HG02885 (cell line): ENCODE measurements at regions not wholly inside any gene's neighbourhood (a gene's known extent, or its start where the extent isn't known, plus 50 kb on each side); places are given as distances from the start of the nearest gene placed in this dataset.

Experiments used
- ATAC-seq: cut with Tn5 transposase; IDR thresholded peaks from one replicate; pipeline ENCODE4 v1.9.1; 2021; ENCODE audit warnings: mild to moderate bottlenecking; ENCODE audit not compliant: unreplicated experiment, poor library complexity

DNA sequence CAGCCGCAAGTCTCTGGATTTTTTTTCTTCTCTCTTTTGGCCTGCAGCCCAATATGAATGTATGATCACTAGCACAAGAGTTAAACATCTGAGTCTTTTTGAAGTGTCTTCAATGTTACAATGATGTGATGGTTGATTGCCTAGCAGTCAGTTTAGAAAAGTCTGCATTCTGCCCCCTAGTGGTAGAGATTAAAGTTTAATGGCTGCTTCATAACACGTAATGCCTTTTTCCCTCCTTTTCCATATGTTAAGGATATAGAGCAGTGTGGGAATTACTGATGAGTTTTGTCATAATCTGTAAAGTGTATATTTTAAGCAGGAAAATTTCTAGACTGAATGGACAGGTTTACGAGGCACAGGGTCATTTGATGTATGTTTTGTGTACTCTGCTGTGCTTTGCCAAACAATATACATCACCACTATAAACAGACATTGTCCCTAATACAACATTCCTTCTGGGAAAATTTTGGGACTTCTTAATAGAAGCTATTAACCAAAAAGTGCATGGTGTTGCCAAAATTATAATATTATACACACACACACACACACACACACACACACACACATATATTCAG lies 1038.5 kb upstream of the NR2F2 start:
- ATAC-seq = no peak

- no peak for ATAC-seq
Measured at GRCh38 chr15:95292785-95293450, 1037.6 kb upstream of the NR2F2 start.

DNA sequence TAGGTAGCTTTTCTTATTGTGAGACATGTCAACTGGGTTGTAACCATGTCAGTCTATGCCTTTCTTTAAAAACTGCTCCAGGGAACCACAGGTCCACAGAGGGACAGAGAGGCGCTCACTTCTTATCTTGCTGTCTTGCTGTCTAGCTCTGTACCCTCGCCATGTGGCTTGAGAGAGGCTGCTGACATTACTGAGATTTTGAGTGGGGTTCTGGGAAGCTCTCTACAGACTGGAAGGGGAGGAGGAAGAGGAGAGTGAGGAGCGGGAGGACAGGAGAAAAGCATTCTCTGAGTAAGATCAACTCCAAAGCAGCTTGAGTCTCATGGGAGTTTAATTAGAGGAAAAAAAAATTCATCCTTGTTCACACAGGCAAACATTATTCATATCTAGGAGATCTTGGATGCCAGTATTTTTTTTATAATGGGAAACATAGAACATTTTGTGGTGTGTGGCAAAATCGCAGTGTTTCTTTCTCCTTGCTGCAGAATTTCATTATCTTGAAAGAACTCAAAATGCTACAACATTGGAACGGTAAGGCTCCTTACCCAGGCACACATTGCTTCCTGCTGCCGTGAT lies 1037.0 kb upstream of the NR2F2 start:
- no peak for ATAC-seq

- ATAC-seq = no peak
Measured at GRCh38 chr15:95295363-95295762, 1035.1 kb upstream of the NR2F2 start.

GRCh38 chr15:95295896-95296625 lies 1034.4 kb upstream of the NR2F2 start:
- no peak for ATAC-seq

DNA sequence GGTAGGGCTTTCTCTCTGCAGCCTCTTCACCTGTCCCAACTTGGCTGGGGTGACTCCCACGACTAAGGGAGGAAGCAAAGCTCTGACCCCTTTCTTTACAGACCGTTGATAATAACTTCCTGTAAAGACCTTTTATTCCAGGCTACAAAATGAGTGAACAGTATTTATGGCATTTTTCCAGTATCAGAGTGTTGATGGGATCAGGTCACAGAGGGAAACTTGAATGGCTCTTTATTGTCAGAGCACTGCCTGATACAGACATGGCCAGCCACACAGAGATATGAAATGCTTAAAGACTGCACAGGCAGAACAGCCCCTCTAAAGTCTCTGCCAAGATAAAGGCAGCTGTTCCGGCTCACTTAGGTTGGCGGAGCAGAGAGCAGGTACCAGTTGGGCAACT lies 1033.9 kb upstream of the NR2F2 start:
- no peak for ATAC-seq

- ATAC-seq = no peak
Measured at GRCh38 chr15:95298729-95299128, 1031.8 kb upstream of the NR2F2 start.

- ATAC-seq = no peak
Measured at GRCh38 chr15:95300958-95301357, 1029.5 kb upstream of the NR2F2 start.

- no peak for ATAC-seq
Measured at GRCh38 chr15:95302206-95302605, 1028.3 kb upstream of the NR2F2 start.

- no peak for ATAC-seq
Measured at GRCh38 chr15:95302809-95303208, 1027.7 kb upstream of the NR2F2 start.

DNA sequence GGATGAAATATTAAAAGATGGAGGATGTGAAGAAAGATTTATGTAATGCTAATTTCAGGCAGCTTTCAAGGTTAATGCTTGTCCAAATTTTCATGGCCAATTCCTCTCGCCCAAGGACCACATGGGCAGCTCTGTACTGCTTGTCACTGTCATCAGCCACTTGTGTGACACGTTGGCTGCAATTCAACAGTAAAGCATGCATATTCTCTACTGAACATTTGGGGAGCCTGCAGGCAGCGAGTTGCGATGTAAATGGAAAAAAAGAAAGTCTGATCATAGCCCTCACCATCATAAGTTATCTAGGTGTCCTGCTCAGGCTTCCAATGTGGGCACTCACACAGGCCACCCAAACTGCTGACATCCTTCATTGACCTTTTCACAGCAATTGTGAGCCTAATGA lies 1026.8 kb upstream of the NR2F2 start:
- ATAC-seq = no peak

DNA sequence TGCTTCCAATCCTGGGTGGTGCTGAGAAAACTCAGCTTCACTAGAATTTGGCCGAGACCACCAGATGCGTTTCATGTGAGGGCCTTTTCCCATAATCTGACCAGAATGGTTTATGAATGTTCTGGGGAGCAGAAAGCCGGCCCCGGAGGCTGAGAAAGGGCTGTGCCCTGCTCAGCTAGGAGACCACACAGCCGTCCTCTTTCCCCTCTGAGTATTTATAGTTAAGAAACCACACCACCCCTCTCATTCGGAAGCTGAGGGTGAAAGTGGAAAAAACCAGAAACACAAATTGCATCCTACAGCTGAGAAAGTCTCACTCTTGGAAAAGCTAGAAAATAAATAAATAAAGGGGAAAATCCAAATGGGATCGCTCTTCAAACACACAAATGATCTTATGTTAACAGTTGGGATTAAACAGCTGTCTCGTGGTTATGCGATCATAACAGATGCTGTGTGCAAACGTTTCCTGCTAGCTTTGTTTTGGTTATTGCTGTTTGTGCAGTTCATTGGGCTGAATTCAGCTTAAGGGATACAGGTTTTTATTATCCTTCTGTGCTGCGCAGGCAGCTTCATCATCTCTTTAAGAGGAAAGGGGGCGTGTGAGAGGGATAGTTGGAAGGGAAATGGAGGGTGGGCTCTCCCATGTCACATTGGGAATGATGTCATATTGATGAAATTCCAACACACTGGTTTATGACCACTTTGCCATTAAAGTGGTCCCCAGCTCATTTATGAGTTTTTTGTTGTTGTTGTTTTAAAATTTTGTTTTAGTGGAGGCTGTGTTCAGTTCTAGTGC lies 1026.2 kb upstream of the NR2F2 start:
- ATAC-seq = no peak

DNA sequence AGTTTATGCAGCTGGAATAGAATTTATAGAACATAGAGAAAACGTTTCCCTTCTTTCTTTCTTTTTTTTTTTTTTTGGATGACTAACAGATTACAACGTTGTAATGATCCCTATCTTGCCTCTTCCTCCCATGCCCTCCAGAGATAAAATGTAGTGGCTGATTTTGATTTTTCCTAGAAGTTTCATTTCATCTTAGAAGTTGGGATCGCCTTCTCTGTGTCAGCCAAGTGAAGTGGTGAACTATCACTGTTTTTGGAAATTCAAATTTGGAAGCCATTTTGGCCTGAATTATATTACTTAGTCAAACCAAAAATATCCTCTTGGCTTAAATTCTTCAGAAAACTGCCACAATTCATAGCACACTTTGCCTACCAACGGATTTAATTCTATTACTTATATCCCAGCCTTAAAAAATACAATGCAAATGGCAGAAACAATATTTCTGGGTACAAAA lies 1025.5 kb upstream of the NR2F2 start:
- ATAC-seq = no peak

- no peak for ATAC-seq
Measured at GRCh38 chr15:95307115-95307514, 1023.4 kb upstream of the NR2F2 start.

- no peak for ATAC-seq
Measured at GRCh38 chr15:95319242-95319641, 1011.3 kb upstream of the NR2F2 start.

DNA sequence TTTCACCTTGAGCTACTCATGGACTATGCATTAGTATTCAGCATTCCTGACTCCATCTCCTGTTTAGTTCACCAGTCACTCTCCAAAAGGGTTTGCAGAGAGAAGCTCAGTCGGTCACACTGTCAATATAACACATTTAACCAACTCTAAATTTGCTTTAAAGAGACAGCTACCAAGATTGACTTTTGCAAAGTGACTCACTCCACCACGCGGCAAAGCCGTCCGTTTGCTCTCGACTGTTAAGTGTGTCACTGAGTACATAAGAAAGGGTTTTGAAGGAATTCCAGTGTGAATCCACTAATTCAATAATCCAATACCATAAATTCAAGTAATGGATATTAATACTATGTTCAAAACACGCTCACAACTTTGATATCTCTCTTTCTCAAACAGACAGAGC lies 1006.7 kb upstream of the NR2F2 start:
- ATAC-seq = no peak

DNA sequence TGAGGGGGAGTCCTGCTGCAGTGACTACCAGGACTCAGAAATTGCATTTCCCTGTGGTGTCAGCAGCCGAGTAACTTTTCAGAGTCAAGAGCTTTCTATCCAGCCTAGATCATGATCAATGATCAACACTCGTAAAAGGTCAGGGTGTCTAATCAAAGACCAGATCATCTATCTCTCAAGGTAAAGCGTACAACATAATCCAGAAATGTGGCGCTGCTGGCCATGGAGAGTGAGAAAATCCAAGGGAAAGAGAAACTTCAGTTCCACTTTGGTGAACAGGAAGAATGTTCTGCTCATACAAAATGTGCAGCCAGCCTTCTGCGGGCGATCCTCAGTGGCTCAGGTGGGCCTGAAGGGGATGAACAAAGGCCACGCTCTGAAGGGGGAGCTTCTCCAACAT lies 1005.8 kb upstream of the NR2F2 start:
- ATAC-seq = no peak

GRCh38 chr15:95325763-95326404 lies 1004.6 kb upstream of the NR2F2 start:
- ATAC-seq = no peak

DNA sequence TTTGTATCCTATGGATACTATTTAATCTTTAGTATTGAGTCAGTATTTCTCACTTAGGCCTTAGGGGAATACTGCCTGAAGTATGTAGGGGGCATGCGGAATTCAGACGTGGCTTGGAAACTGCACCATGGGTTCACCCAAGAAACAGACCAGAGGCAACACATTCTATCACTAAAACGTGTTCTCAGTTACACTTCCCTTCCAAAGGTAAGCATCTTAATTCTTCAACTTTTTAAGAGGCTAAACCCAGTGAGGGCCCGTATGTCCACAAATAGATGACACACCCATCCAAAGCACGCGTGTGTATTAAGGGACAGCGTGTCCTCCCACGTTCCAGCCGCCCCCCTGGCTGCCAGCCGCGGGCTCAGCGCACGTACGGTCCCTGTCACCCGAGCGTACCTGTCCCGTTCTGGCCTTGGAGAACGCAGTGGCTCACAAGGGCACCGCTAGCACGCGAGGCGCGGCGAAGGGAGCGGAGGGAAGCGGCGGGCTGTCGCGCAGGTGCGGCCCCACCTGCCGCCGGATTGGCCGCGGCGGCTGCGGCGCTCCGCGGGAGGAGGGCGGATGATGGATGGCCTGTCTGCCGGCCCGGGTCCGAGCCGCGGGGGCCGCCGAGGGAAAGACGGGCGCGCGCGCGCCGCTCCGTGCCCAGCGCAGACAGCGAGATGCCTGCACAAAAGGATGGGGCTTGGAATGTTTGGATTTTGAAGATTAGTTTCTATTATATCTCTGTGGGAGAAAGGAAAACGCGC lies 1003.9 kb upstream of the NR2F2 start:
- no peak for ATAC-seq
